IPS-NIHi7 (cell line): ENCODE measurements at regions not wholly inside any gene's neighbourhood (a gene's known extent, or its start where the extent isn't known, plus 50 kb on each side); places are given as distances from the start of the nearest gene placed in this dataset.
"Not testable (repeated sequence)": the region's sequence is repeated elsewhere in the genome, so short reads cannot be mapped to it uniquely, and the experiment has no call there.

Experiments
- DNase-seq: peaks from one replicate; pipeline ENCODE4 v3.0.0; 2012; ENCODE audit warnings: mixed read lengths; ENCODE audit errors: extremely low spot score

GRCh38 chr10:71912431-71912830, 51.8 kb upstream of the CHST3 start:
- DNase-seq: peak; percentile 38

- no peak for DNase-seq
These were observed 52.8 kb upstream of the CHST3 start for GRCh38 chr10:71911296-71911953.

GRCh38 chr10:71909399-71910083, 54.7 kb upstream of the CHST3 start:
- no peak for DNase-seq

GRCh38 chr10:71908998-71909397, 55.2 kb upstream of the CHST3 start:
- DNase-seq: no peak

GRCh38 chr10:71905164-71905563, 54.1 kb upstream of the PSAP start:
- DNase-seq: no peak

GRCh38 chr10:71903636-71904250, 52.7 kb upstream of the PSAP start:
- DNase-seq: not testable (repeated sequence)

GRCh38 chr10:71902351-71902750, 51.3 kb upstream of the PSAP start:
- DNase-seq: no peak
